A549 (cell line): ENCODE measurements at regions not wholly inside any gene's neighbourhood (a gene's known extent, or its start where the extent isn't known, plus 50 kb on each side); places are given as distances from the start of the nearest gene placed in this dataset.

Source experiments
- ATAC-seq, 2 experiments: fragments of 200-7000 bp in 1 of 2; fragments of >200 bp in 1 of 2; cut with Nextera tagmentation in 1 of 2; cut with Tn5 transposase in 1 of 2; 3 replicates each; pipeline versions ENCODE4 v1.8.0 to v1.9.1; 2018 to 2020; ENCODE audit warnings: mild to moderate bottlenecking in 1 of 2, moderate library complexity in 1 of 2
- CTCF ChIA-PET: fragments of 300-600 bp; sonication (Branson Sonifier 250); formaldehyde crosslinking; extraction: SDS; loops from one replicate; lab custom pipeline; 2021; ENCODE audit warnings: antibody characterized with exemption, inconsistent platforms; lab: Yijun Ruan, JAX
- POLR2A ChIA-PET: fragments of 350-600 bp; formaldehyde crosslinking; extraction: SDS; loops from one replicate; lab custom pipeline; 2021; ENCODE audit warnings: antibody characterized with exemption, inconsistent platforms; lab: Yijun Ruan, JAX
- DNase-seq, 2 experiments: peaks; one replicate each; pipeline versions ENCODE4 v3.0.0 to v3.0.0-alpha.2; 2011 to 2016; ENCODE audit warnings: low read depth in 1 of 2, low spot score in 1 of 2
- FAIRE-seq: peaks from 2 replicates; lab custom pipeline; 2011; peaks lifted over from hg19 to GRCh38; lab: Jason Lieb, UNC
- H3K27ac ChIP-seq, 2 experiments: fragments of >200 bp; sonication (Bioruptor Twin); formaldehyde crosslinking; 3 replicates each; pipeline ENCODE4 v1.5.1; 2016 to 2017
- H3K4me1 ChIP-seq: fragments of >200 bp; sonication (Bioruptor Twin); formaldehyde crosslinking; 3 replicates; pipeline ENCODE4 v1.6.1; 2016
- H3K4me2 ChIP-seq: fragments of >200 bp; sonication (Bioruptor Twin); formaldehyde crosslinking; 3 replicates; pipeline ENCODE4 v1.6.1; 2016
- H3K4me3 ChIP-seq: fragments of >200 bp; sonication (Bioruptor Twin); formaldehyde crosslinking; 3 replicates; pipeline ENCODE4 v1.5.1; 2016
- H3K9me3 ChIP-seq: fragments of >200 bp; sonication (Bioruptor Twin); formaldehyde crosslinking; 3 replicates; pipeline ENCODE4 v1.6.1; 2016
- ATOH8 ChIP-seq: fragments of 250-450 bp; sonication (Bioruptor Pico); IDR thresholded peaks from 2 replicates; pipeline ENCODE4 v1.5.0; 2020; ENCODE audit warnings: low read depth, mild to moderate bottlenecking, moderate library complexity
- CBX8 ChIP-seq: fragments of 200-600 bp; sonication (generic); IDR thresholded peaks from 2 replicates; pipeline ENCODE4 v1.6.1; 2016
- CEBPB ChIP-seq, 2 experiments: fragments of >200 bp in 1 of 2; sonication (Bioruptor Twin) in 1 of 2; formaldehyde crosslinking in 1 of 2; IDR thresholded peaks; 2 replicates each; pipeline ENCODE4 v1.6.1; 2012 to 2016
- EHF ChIP-seq: fragments of 250-450 bp; sonication (Bioruptor Pico); IDR thresholded peaks from 2 replicates; pipeline ENCODE4 v1.5.0; 2020; ENCODE audit warnings: mild to moderate bottlenecking
- ELK1 ChIP-seq: fragments of 150-350 bp; IDR thresholded peaks from 2 replicates; pipeline ENCODE4 v1.6.1; 2014; ENCODE audit warnings: low read depth, mild to moderate bottlenecking, low read length
- EP300 ChIP-seq, 2 experiments: fragments of >200 bp; sonication (Bioruptor Twin); formaldehyde crosslinking; IDR thresholded peaks; 2 replicates in 1 of 2; 3 replicates in 1 of 2; pipeline ENCODE4 v1.6.1; 2016 to 2017
- ESRRA ChIP-seq: fragments of 150-350 bp; IDR thresholded peaks from 2 replicates; pipeline ENCODE4 v1.6.1; 2014; ENCODE audit warnings: mild to moderate bottlenecking, low read length, borderline replicate concordance
- FOSB ChIP-seq: fragments of 250-450 bp; sonication (Bioruptor Pico); IDR thresholded peaks from 2 replicates; pipeline ENCODE4 v1.5.0; 2020; ENCODE audit warnings: mild to moderate bottlenecking, moderate library complexity
- GATA3 ChIP-seq: IDR thresholded peaks from 2 replicates; pipeline ENCODE4 v1.6.1; 2012; ENCODE audit warnings: borderline replicate concordance
- HDAC2 ChIP-seq: fragments of 200-600 bp; sonication (generic); IDR thresholded peaks from 2 replicates; pipeline ENCODE4 v1.6.1; 2016
- HES2 ChIP-seq: fragments of >200 bp; sonication (Bioruptor Twin); formaldehyde crosslinking; IDR thresholded peaks from 2 replicates; pipeline ENCODE4 v1.6.1; 2016
- HEYL ChIP-seq: fragments of 250-450 bp; sonication (Bioruptor Pico); IDR thresholded peaks from 2 replicates; pipeline ENCODE4 v1.8.0; 2021; ENCODE audit warnings: mild to moderate bottlenecking, moderate library complexity
- HMGXB4 ChIP-seq: fragments of 250-450 bp; sonication (Bioruptor Pico); IDR thresholded peaks from 2 replicates; pipeline ENCODE4 v1.5.0; 2021; ENCODE audit warnings: mild to moderate bottlenecking, moderate library complexity, borderline replicate concordance
- HOXB5 ChIP-seq: fragments of 250-450 bp; sonication (Bioruptor Pico); IDR thresholded peaks from 2 replicates; pipeline ENCODE4 v1.5.0; 2020; ENCODE audit warnings: mild to moderate bottlenecking, moderate library complexity
- JUN ChIP-seq, 2 experiments: fragments of >200 bp; sonication (Bioruptor Twin); formaldehyde crosslinking; IDR thresholded peaks; 2 replicates in 1 of 2; 3 replicates in 1 of 2; pipeline ENCODE4 v1.6.1; 2016 to 2017
- JUNB ChIP-seq: fragments of >200 bp; sonication (Bioruptor Twin); formaldehyde crosslinking; IDR thresholded peaks from 2 replicates; pipeline ENCODE4 v1.6.1; 2016
- MAZ ChIP-seq: fragments of 150-350 bp; IDR thresholded peaks from 2 replicates; pipeline ENCODE4 v1.6.1; 2014; ENCODE audit warnings: antibody characterized with exemption, low read depth, low read length, borderline replicate concordance
- MYC ChIP-seq: IDR thresholded peaks from 2 replicates; pipeline ENCODE4 v1.6.1; 2012; ENCODE audit warnings: mild to moderate bottlenecking, inconsistent platforms, low read length, improper control_type of control experiment, borderline replicate concordance
- NFE2L2 ChIP-seq: fragments of 150-350 bp; conservative IDR thresholded peaks from 2 replicates; pipeline ENCODE4 v1.6.1; 2014; ENCODE audit warnings: low read length
- NPAS2 ChIP-seq: fragments of 250-450 bp; sonication (Bioruptor Pico); IDR thresholded peaks from 2 replicates; pipeline ENCODE4 v1.8.0; 2022; ENCODE audit warnings: mild to moderate bottlenecking, moderate library complexity, borderline replicate concordance
- POLR2A ChIP-seq: IDR thresholded peaks from 2 replicates; pipeline ENCODE4 v1.6.1; 2012; ENCODE audit warnings: mild to moderate bottlenecking, low read length
- RAD21 ChIP-seq, 2 experiments: fragments of >200 bp in 1 of 2; sonication (Bioruptor Twin) in 1 of 2; formaldehyde crosslinking in 1 of 2; IDR thresholded peaks in 1 of 2; conservative IDR thresholded peaks in 1 of 2; 2 replicates in 1 of 2; 3 replicates in 1 of 2; pipeline ENCODE4 v1.6.1; 2012 to 2018; ENCODE audit warnings: inconsistent platforms in 1 of 2
- RARB ChIP-seq: fragments of 250-450 bp; sonication (Bioruptor Pico); IDR thresholded peaks from 2 replicates; pipeline ENCODE4 v1.8.0; 2021; ENCODE audit warnings: mild to moderate bottlenecking, moderate library complexity
- RCOR1 ChIP-seq: fragments of 150-350 bp; IDR thresholded peaks from 2 replicates; pipeline ENCODE4 v1.6.1; 2014; ENCODE audit warnings: antibody characterized with exemption, low read length, low read depth
- TFCP2L1 ChIP-seq: fragments of 250-450 bp; sonication (Bioruptor Pico); IDR thresholded peaks from 2 replicates; pipeline ENCODE4 v1.5.0; 2021; ENCODE audit warnings: mild to moderate bottlenecking
- USF2 ChIP-seq: fragments of 450-650 bp; IDR thresholded peaks from 2 replicates; pipeline ENCODE4 v1.6.1; 2014; ENCODE audit warnings: antibody characterized with exemption
- ZC3H11A ChIP-seq: fragments of 450-650 bp; IDR thresholded peaks from 2 replicates; pipeline ENCODE4 v1.6.1; 2014; ENCODE audit warnings: antibody characterized with exemption, mild to moderate bottlenecking
- ZFP36 ChIP-seq: fragments of 450-650 bp; IDR thresholded peaks from 2 replicates; pipeline ENCODE4 v1.6.1; 2014; ENCODE audit warnings: borderline replicate concordance; ENCODE audit not compliant: partially characterized antibody
- ZNF302 ChIP-seq: fragments of 250-450 bp; sonication (Bioruptor Pico); IDR thresholded peaks from 2 replicates; pipeline ENCODE4 v1.9.0; 2021; ENCODE audit warnings: inconsistent platforms, mild to moderate bottlenecking, moderate library complexity
- ZSCAN20 ChIP-seq: fragments of 250-450 bp; sonication (Bioruptor Pico); IDR thresholded peaks from 2 replicates; pipeline ENCODE4 v1.8.0; 2022; ENCODE audit warnings: mild to moderate bottlenecking, moderate library complexity
- WGBS: methylation state at CpG from one replicate; pipeline ENCODE4 v1.1.6; 2017; ENCODE audit errors: missing lambda C conversion rate; 5-methylcytosine and 5-hydroxymethylcytosine counted together

- no peak for DNase-seq
- H3K4me1 ChIP-seq = no peaks in the 10 kb centered on the region
- POLR2A ChIA-PET = no interaction called here
- CTCF ChIA-PET = interaction anchor here (1.3 kb wide), 1 partner anchor 213 kb away, joined by 3 read pairs; no protein-coding TSS in a partner anchor
- WGBS = 0% methylated on average over 2 of the region's 2 CpGs
- no peaks in the 10 kb centered on the region for H3K9me3 ChIP-seq
- FAIRE-seq = no peak
- H3K27ac ChIP-seq = no peak overlapping the region
- no peak overlapping the region for H3K4me2 ChIP-seq
- H3K4me3 ChIP-seq = no peak overlapping the region
- ATAC-seq = no peak
- TF ChIP-seq POLR2A = no peak
- no peak for TF ChIP-seq ZC3H11A
- TF ChIP-seq HEYL (CRISPR knock-in tag) = no peak
These were observed 141.8 kb downstream of the TENT5C start for GRCh38 chr1:117747605-117748004.

GRCh38 chr1:117751321-117751720 is 145.5 kb downstream of the TENT5C start:
- H3K9me3 ChIP-seq = no peaks in the 10 kb centered on the region
- CTCF ChIA-PET = interaction anchor here (1.8 to 4.6 kb wide), 2 partner anchors 217 to 684 kb away, joined by 4 to 47 read pairs; no protein-coding TSS in a partner anchor
- no peak for ATAC-seq
- no peak overlapping the region for H3K4me3 ChIP-seq
- H3K4me1 ChIP-seq = no peaks in the 10 kb centered on the region
- TF ChIP-seq ATOH8 (CRISPR knock-in tag) (no peak), HOXB5 (CRISPR knock-in tag) (no peak), MYC (no peak), RAD21 (conservative IDR thresholded peaks at IDR 0.05 in 1 of 2, IDR thresholded peaks at IDR 0.05 in 1 of 2) (no peak), CEBPB (IDR thresholded peaks at IDR 0.05) (no peak), MAZ (no peak), HDAC2 (no peak), TFCP2L1 (no peak), ELK1 (no peak), NFE2L2 (no peak), FOSB (CRISPR knock-in tag) (no peak), GATA3 (no peak), HMGXB4 (no peak), ESRRA (no peak), CBX8 (no peak), JUNB (no peak), EP300 (IDR thresholded peaks at IDR 0.05) (no peak), POLR2A (no peak), RARB (CRISPR knock-in tag) (no peak)
- TF ChIP-seq, all 56 proteins: peak for 0
- Histone ChIP-seq H3K4me2 (no peak overlapping the region), H3K27ac (no peak overlapping the region)
- POLR2A ChIA-PET = no interaction called here
- no peak for FAIRE-seq
- 52% methylated on average over 2 of the region's 2 CpGs for WGBS
- no peak for DNase-seq

- TF ChIP-seq ZSCAN20 (CRISPR knock-in tag) (no peak), CEBPB (IDR thresholded peaks at IDR 0.05) (no peak), HES2 (no peak), ZFP36 (no peak), NPAS2 (no peak), JUN (IDR thresholded peaks at IDR 0.05) (no peak), EHF (CRISPR knock-in tag) (no peak), ATOH8 (CRISPR knock-in tag) (no peak), RCOR1 (no peak), USF2 (no peak), ZNF302 (CRISPR knock-in tag) (no peak)
- ChIA-PET CTCF (interaction anchor here (1.9 to 4.6 kb wide), 3 partner anchors 10 to 218 kb away, joined by 7 to 47 read pairs (median 26); no protein-coding TSS in a partner anchor), POLR2A (no interaction called here)
- Histone ChIP-seq H3K4me2 (no peak overlapping the region), H3K4me3 (no peak overlapping the region), H3K27ac (no peak overlapping the region), H3K9me3 (no peaks in the 10 kb centered on the region), H3K4me1 (no peaks in the 10 kb centered on the region)
- no peak for ATAC-seq
- FAIRE-seq = no peak
- DNase-seq = no peak
These were observed 146.8 kb downstream of the TENT5C start for GRCh38 chr1:117752661-117753060.
